HepG2 (cell line): ENCODE measurements at regions not wholly inside any gene's neighbourhood (a gene's known extent, or its start where the extent isn't known, plus 50 kb on each side); places are given as distances from the start of the nearest gene placed in this dataset.

Experiments used
- ATAC-seq: fragments of 200-7000 bp; cut with Tn5 transposase; 3 replicates; pipeline ENCODE4 v1.9.1; 2020; ENCODE audit warnings: mild to moderate bottlenecking, moderate library complexity
- BruUV-seq: library from RNA; stranded (reverse); fragments of 400-500 nt; replicated peaks from 2 replicates; lab custom pipeline; 2021; lab: Mats Ljungman, UMichigan
- CTCF ChIA-PET: fragments of 300-600 bp; formaldehyde crosslinking; extraction: SDS; loops from one replicate; lab custom pipeline; 2021; ENCODE audit warnings: low total read pairs, inconsistent platforms, low intra/inter-chr PET ratio; lab: Yijun Ruan, JAX
- POLR2A ChIA-PET: fragments of 350-600 bp; sonication (Branson Sonifier 250); formaldehyde crosslinking; loops from one replicate; lab custom pipeline; 2020; ENCODE audit warnings: antibody characterized with exemption, inconsistent platforms; lab: Yijun Ruan, JAX
- DNase-seq: peaks from one replicate; pipeline ENCODE4 v3.0.0-alpha.2; 2015; ENCODE audit warnings: low spot score
- FAIRE-seq: peaks from 3 replicates; lab custom pipeline; 2011; peaks lifted over from hg19 to GRCh38; lab: Jason Lieb, UNC
- H2AFZ ChIP-seq: one replicate; pipeline ENCODE4 v1.6.1; 2011; ENCODE audit warnings: low read length, inconsistent platforms
- H3K27ac ChIP-seq: fragments of 300-600 bp; 3 replicates; pipeline ENCODE4 v1.8.0; 2011; ENCODE audit warnings: mixed run types, mild to moderate bottlenecking, mixed read lengths, low read length, inconsistent platforms; ENCODE audit not compliant: insufficient read depth; ENCODE audit errors: extremely low read length
- H3K27me3 ChIP-seq, 2 experiments: fragments of 200-600 bp in 1 of 2; 2 replicates in 1 of 2; 3 replicates in 1 of 2; pipeline versions ENCODE4 v1.6.0 to v1.8.0; 2011; ENCODE audit warnings: low read length in 2 of 2, mild to moderate bottlenecking in 2 of 2, moderate library complexity in 2 of 2, inconsistent platforms in 1 of 2; ENCODE audit not compliant: insufficient read depth in 2 of 2, control insufficient read depth in 1 of 2
- H3K36me3 ChIP-seq, 2 experiments: fragments of 200-600 bp in 1 of 2; replicated peaks in 1 of 2; 2 replicates in 1 of 2; 3 replicates in 1 of 2; pipeline versions ENCODE4 v1.5.1 to v1.8.0; 2011; ENCODE audit warnings: low read length in 2 of 2, inconsistent platforms in 1 of 2; ENCODE audit not compliant: insufficient read depth in 2 of 2, control insufficient read depth in 1 of 2
- H3K4me1 ChIP-seq: 2 replicates; pipeline ENCODE4 v1.5.1; 2012; ENCODE audit warnings: low read length, inconsistent platforms; ENCODE audit not compliant: insufficient read depth
- H3K4me2 ChIP-seq: 2 replicates; pipeline ENCODE4 v1.6.0; 2011; ENCODE audit warnings: low read depth, low read length, inconsistent platforms
- H3K4me3 ChIP-seq, 3 experiments: fragments of 200-600 bp in 1 of 3; sonication (generic), shearing (Covaris generic) in 1 of 3; replicated peaks in 1 of 3; 2 replicates each; pipeline ENCODE4 v1.5.1; 2011 to 2016; ENCODE audit warnings: low read length in 3 of 3, inconsistent platforms in 2 of 3, low read depth in 2 of 3, mild to moderate bottlenecking in 2 of 3, control low read depth in 1 of 3, mixed read lengths in 1 of 3; ENCODE audit not compliant: insufficient read depth in 1 of 3
- H3K79me2 ChIP-seq: one replicate; pipeline ENCODE4 v1.6.1; 2011; ENCODE audit warnings: low read length, inconsistent platforms; ENCODE audit not compliant: insufficient read depth
- H3K9ac ChIP-seq: 2 replicates; pipeline ENCODE4 v1.6.0; 2011; ENCODE audit warnings: mild to moderate bottlenecking, low read depth, low read length, inconsistent platforms; ENCODE audit not compliant: insufficient read depth
- H3K9me3 ChIP-seq: 2 replicates; pipeline ENCODE4 v1.5.1; 2012; ENCODE audit warnings: mild to moderate bottlenecking, low read length
- H4K20me1 ChIP-seq: 2 replicates; pipeline ENCODE4 v1.6.0; 2011; ENCODE audit warnings: inconsistent platforms, mild to moderate bottlenecking, low read length, moderate library complexity; ENCODE audit not compliant: insufficient read depth
- CEBPB ChIP-seq: IDR thresholded peaks from 2 replicates; pipeline ENCODE4 v1.6.1; 2011; ENCODE audit warnings: low read depth, low read length, improper control_type of control experiment, borderline replicate concordance
- IRF2 ChIP-seq: IDR thresholded peaks from 2 replicates; pipeline ENCODE4 v1.6.1; 2018; ENCODE audit warnings: missing genetic modification reagents, missing compliant biosample characterization
- MAFK ChIP-seq, 2 experiments: IDR thresholded peaks in 1 of 2; conservative IDR thresholded peaks in 1 of 2; 2 replicates each; pipeline ENCODE4 v1.6.1; 2011; ENCODE audit warnings: improper control_type of control experiment in 2 of 2, low read length in 2 of 2
- MED13 ChIP-seq: sonication (generic); formaldehyde crosslinking; IDR thresholded peaks from 2 replicates; pipeline ENCODE4 v1.5.0; 2020; ENCODE audit warnings: missing genetic modification reagents
- MYNN ChIP-seq: sonication (generic); formaldehyde crosslinking; IDR thresholded peaks from 2 replicates; pipeline ENCODE4 v1.4.0; 2020; ENCODE audit warnings: mild to moderate bottlenecking, low read depth, missing genetic modification reagents
- WIZ ChIP-seq: sonication (generic); formaldehyde crosslinking; IDR thresholded peaks from 2 replicates; pipeline ENCODE4 v1.5.1; 2020; ENCODE audit warnings: mild to moderate bottlenecking, missing genetic modification reagents
- in situ Hi-C: cut with HindIII; loops from 2 replicates; pipeline ENCODE4 v1.10.0; 2017; ENCODE audit warnings: low pct_unique_long_range_greater_than_20kb; ENCODE audit not compliant: extremely low pct_ligation_motif_present
- intact Hi-C: fragments of 100-400 bp; cut with micrococcal nuclease; formaldehyde crosslinking; loops from one replicate; pipeline ENCODE4 v1.10.0; 2022; ENCODE audit not compliant: unreplicated experiment
- TF ChIP-seq, protein P1 (sequence below): sonication (generic); formaldehyde crosslinking; IDR thresholded peaks from 2 replicates; pipeline ENCODE4 v1.9.0; 2021; ENCODE audit warnings: missing genetic modification reagents, mild to moderate bottlenecking, borderline replicate concordance
- TF ChIP-seq, protein P2 (sequence below): IDR thresholded peaks from 2 replicates; pipeline ENCODE4 v1.6.1; 2018; ENCODE audit warnings: missing genetic modification reagents
- TF ChIP-seq, protein P3 (sequence below): sonication (generic); formaldehyde crosslinking; conservative IDR thresholded peaks from 2 replicates; pipeline ENCODE4 v1.4.0; 2020; ENCODE audit warnings: missing genetic modification reagents

DNA sequence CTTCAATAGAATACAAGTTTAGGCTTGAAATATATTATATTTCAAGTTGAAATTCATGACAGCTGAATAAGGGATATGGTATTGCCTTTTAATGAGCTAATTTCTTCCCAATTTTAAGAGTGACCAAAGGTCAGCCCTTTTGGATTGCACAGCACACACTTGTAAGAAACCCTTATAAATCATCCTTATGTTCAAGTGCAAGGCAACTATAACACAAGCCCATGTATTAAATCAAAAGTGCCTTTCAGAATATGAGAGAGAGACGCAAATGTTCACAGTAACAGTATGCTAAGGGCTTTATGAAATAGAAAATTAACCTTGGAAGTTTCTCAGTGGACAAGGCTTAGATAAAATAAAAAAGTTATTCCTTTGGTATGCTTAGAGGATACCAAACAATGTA lies 121.7 kb upstream of the PTPRK start (continued):
- TF ChIP-seq, protein P1, sequence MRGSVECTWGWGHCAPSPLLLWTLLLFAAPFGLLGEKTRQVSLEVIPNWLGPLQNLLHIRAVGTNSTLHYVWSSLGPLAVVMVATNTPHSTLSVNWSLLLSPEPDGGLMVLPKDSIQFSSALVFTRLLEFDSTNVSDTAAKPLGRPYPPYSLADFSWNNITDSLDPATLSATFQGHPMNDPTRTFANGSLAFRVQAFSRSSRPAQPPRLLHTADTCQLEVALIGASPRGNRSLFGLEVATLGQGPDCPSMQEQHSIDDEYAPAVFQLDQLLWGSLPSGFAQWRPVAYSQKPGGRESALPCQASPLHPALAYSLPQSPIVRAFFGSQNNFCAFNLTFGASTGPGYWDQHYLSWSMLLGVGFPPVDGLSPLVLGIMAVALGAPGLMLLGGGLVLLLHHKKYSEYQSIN (CRISPR knock-in tag): no peak
- TF ChIP-seq MYNN (CRISPR knock-in tag) (no peak), MAFK (conservative IDR thresholded peaks at IDR 0.05 in 1 of 2, IDR thresholded peaks at IDR 0.05 in 1 of 2; ENCODE audit: low read length in 2 of 2) (no peak)

DNA sequence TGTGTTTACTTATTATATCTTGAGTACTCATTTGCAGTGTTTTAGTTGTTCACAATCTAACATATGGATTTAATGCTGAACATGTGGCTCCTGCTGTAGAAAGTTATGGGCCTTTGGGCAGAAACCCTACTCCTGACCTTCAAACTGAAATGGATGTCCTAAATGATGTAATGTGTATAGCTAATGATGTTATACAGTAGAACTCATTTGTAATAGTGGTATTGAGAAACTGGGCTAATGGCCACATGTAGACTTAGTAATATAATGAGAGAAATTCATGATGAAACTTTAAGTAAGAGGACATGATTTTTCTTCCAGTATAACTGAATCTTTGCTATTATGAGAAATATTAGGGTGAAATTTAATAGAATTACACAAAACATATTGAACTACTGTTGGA lies 121.3 kb upstream of the PTPRK start:
- Histone ChIP-seq H4K20me1 (no peaks in the 10 kb centered on the region), H2AFZ (no peak overlapping the region), H3K9ac (no peak overlapping the region), H3K4me2 (no peak overlapping the region), H3K4me1 (no peaks in the 10 kb centered on the region), H3K36me3 (no peaks in the 10 kb centered on the region), H3K27ac (no peak overlapping the region), H3K9me3 (no peaks in the 10 kb centered on the region), H3K79me2 (no peaks in the 10 kb centered on the region), H3K27me3 (no peaks in the 10 kb centered on the region), H3K4me3 (no peak overlapping the region)
- intact Hi-C loops (no loop called here), in situ Hi-C loops (no loop called here)
- ChIA-PET POLR2A (no interaction called here), CTCF (no interaction called here)
- no TSS peak for BruUV-seq
- FAIRE-seq (no peak), DNase-seq (no peak), ATAC-seq (no peak)
- TF ChIP-seq, protein P2, sequence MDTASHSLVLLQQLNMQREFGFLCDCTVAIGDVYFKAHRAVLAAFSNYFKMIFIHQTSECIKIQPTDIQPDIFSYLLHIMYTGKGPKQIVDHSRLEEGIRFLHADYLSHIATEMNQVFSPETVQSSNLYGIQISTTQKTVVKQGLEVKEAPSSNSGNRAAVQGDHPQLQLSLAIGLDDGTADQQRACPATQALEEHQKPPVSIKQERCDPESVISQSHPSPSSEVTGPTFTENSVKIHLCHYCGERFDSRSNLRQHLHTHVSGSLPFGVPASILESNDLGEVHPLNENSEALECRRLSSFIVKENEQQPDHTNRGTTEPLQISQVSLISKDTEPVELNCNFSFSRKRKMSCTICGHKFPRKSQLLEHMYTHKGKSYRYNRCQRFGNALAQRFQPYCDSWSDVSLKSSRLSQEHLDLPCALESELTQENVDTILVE (CRISPR knock-in tag): no peak
- no peak for TF ChIP-seq CEBPB
- TF ChIP-seq WIZ (CRISPR knock-in tag): no peak
- TF ChIP-seq IRF2 (CRISPR knock-in tag): no peak
- TF ChIP-seq MED13 (CRISPR knock-in tag): no peak
- TF ChIP-seq, protein P3, sequence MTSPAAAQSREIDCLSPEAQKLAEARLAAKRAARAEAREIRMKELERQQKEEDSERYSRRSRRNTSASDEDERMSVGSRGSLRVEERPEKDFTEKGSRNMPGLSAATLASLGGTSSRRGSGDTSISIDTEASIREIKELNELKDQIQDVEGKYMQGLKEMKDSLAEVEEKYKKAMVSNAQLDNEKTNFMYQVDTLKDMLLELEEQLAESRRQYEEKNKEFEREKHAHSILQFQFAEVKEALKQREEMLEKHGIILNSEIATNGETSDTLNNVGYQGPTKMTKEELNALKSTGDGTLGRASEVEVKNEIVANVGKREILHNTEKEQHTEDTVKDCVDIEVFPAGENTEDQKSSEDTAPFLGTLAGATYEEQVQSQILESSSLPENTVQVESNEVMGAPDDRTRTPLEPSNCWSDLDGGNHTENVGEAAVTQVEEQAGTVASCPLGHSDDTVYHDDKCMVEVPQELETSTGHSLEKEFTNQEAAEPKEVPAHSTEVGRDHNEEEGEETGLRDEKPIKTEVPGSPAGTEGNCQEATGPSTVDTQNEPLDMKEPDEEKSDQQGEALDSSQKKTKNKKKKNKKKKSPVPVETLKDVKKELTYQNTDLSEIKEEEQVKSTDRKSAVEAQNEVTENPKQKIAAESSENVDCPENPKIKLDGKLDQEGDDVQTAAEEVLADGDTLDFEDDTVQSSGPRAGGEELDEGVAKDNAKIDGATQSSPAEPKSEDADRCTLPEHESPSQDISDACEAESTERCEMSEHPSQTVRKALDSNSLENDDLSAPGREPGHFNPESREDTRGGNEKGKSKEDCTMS (CRISPR knock-in tag): no peak
